IMR-90 (cell line): ENCODE measurements at regions not wholly inside any gene's neighbourhood (a gene's known extent, or its start where the extent isn't known, plus 50 kb on each side); places are given as distances from the start of the nearest gene placed in this dataset.

Experiments
- ATAC-seq: fragments of 200-7000 bp; cut with Tn5 transposase; 2 replicates; pipeline ENCODE4 v1.9.1; 2020; ENCODE audit warnings: low read depth, mild to moderate bottlenecking, moderate library complexity
- BruUV-seq: library from RNA; stranded (reverse); fragments of 400-500 nt; replicated peaks from 2 replicates; lab custom pipeline; 2021; lab: Mats Ljungman, UMichigan
- CTCF ChIA-PET: fragments of 300-600 bp; formaldehyde crosslinking; extraction: SDS; loops from one replicate; lab custom pipeline; 2021; ENCODE audit warnings: antibody characterized with exemption; lab: Yijun Ruan, JAX
- POLR2A ChIA-PET: fragments of 300-600 bp; sonication (Branson Sonifier 250); formaldehyde crosslinking; loops from one replicate; lab custom pipeline; 2022; ENCODE audit warnings: antibody characterized with exemption; ENCODE audit not compliant: unreplicated experiment; lab: Charles Lee
- DNase-seq: peaks from one replicate; pipeline ENCODE4 v3.0.0; 2013
- H2AFZ ChIP-seq: replicated peaks from 2 replicates; pipeline ENCODE3; 2013; ENCODE audit warnings: low read length, mild to moderate bottlenecking; ENCODE audit not compliant: poor library complexity
- H2AK5ac ChIP-seq: 2 replicates; pipeline ENCODE4 v1.6.1; 2013; ENCODE audit warnings: low read depth, low read length, inconsistent platforms
- H2AK9ac ChIP-seq: replicated peaks from 2 replicates; pipeline ENCODE3; 2013; ENCODE audit warnings: mild to moderate bottlenecking, low read depth, low read length, moderate library complexity; ENCODE audit not compliant: poor library complexity
- H2BK120ac ChIP-seq: 2 replicates; pipeline ENCODE4 v1.6.1; 2013; ENCODE audit warnings: low read depth, low read length, inconsistent platforms
- H2BK15ac ChIP-seq: 3 replicates; pipeline ENCODE4 v1.6.1; 2013; ENCODE audit warnings: low read depth, low read length, inconsistent platforms
- H2BK20ac ChIP-seq: 2 replicates; pipeline ENCODE4 v1.6.1; 2013; ENCODE audit warnings: low read depth, mild to moderate bottlenecking, inconsistent platforms, low read length, moderate library complexity
- H2BK5ac ChIP-seq: 2 replicates; pipeline ENCODE4 v1.6.1; 2013; ENCODE audit warnings: mild to moderate bottlenecking, low read depth, low read length, inconsistent platforms; ENCODE audit not compliant: poor library complexity, severe bottlenecking
- H3K14ac ChIP-seq: replicated peaks from 2 replicates; pipeline ENCODE4 v1.6.1; 2013; ENCODE audit warnings: low read depth, low read length, inconsistent platforms
- H3K18ac ChIP-seq: 2 replicates; pipeline ENCODE4 v1.6.1; 2013; ENCODE audit warnings: low read depth, low read length, control low read depth
- H3K23ac ChIP-seq: 2 replicates; pipeline ENCODE4 v1.6.1; 2013; ENCODE audit warnings: low read depth, low read length, inconsistent platforms
- H3K27ac ChIP-seq: 2 replicates; pipeline ENCODE4 v1.5.1; 2013; ENCODE audit warnings: mild to moderate bottlenecking, control low read depth, low read length; ENCODE audit not compliant: insufficient read depth
- H3K27me3 ChIP-seq: 2 replicates; pipeline ENCODE4 v1.6.1; 2013; ENCODE audit warnings: low read length; ENCODE audit not compliant: control insufficient read depth, insufficient read depth
- H3K36me3 ChIP-seq: 2 replicates; pipeline ENCODE4 v1.6.1; 2013; ENCODE audit warnings: low read length, mixed read lengths; ENCODE audit not compliant: control insufficient read depth, insufficient read depth
- H3K4ac ChIP-seq: 2 replicates; pipeline ENCODE4 v1.6.1; 2013; ENCODE audit warnings: low read depth, low read length, inconsistent platforms
- H3K4me1 ChIP-seq: 2 replicates; pipeline ENCODE4 v1.6.1; 2013; ENCODE audit warnings: low read length, mixed read lengths; ENCODE audit not compliant: control insufficient read depth, insufficient read depth
- H3K4me2 ChIP-seq: 2 replicates; pipeline ENCODE4 v1.6.1; 2013; ENCODE audit warnings: low read depth, mild to moderate bottlenecking, control low read depth, low read length, moderate library complexity
- H3K4me3 ChIP-seq: 2 replicates; pipeline ENCODE4 v1.5.1; 2013; ENCODE audit warnings: low read depth, mild to moderate bottlenecking, control low read depth, low read length, moderate library complexity; ENCODE audit not compliant: insufficient read depth
- H3K56ac ChIP-seq: 2 replicates; pipeline ENCODE4 v1.6.1; 2013; ENCODE audit warnings: low read length, inconsistent platforms; ENCODE audit not compliant: insufficient read depth; ENCODE audit errors: extremely low read depth
- H3K79me1 ChIP-seq, 2 experiments: 2 replicates each; pipeline ENCODE4 v1.6.1; 2013; ENCODE audit warnings: low read length in 2 of 2, inconsistent platforms in 1 of 2, low read depth in 1 of 2
- H3K9ac ChIP-seq: 2 replicates; pipeline ENCODE4 v1.6.1; 2013; ENCODE audit warnings: low read depth, low read length, control low read depth
- H3K9me1 ChIP-seq: 2 replicates; pipeline ENCODE4 v1.6.1; 2013; ENCODE audit warnings: low read length, inconsistent platforms; ENCODE audit not compliant: insufficient read depth
- H3K9me3 ChIP-seq: 2 replicates; pipeline ENCODE4 v1.6.1; 2013; ENCODE audit warnings: low read length; ENCODE audit not compliant: control insufficient read depth, insufficient read depth
- H4K20me1 ChIP-seq: 2 replicates; pipeline ENCODE4 v1.6.1; 2013; ENCODE audit warnings: low read length, inconsistent platforms; ENCODE audit not compliant: insufficient read depth
- H4K5ac ChIP-seq: 2 replicates; pipeline ENCODE4 v1.6.1; 2013; ENCODE audit warnings: mild to moderate bottlenecking, low read depth, low read length, control low read depth
- H4K8ac ChIP-seq, 2 experiments: 2 replicates each; pipeline ENCODE4 v1.6.1; 2013; ENCODE audit warnings: low read depth in 2 of 2, low read length in 2 of 2, control low read depth in 1 of 2, inconsistent platforms in 1 of 2
- H4K91ac ChIP-seq: 2 replicates; pipeline ENCODE4 v1.6.1; 2013; ENCODE audit warnings: low read depth, low read length, inconsistent platforms; ENCODE audit not compliant: insufficient read depth
- CTCF ChIP-seq: conservative IDR thresholded peaks from 2 replicates; pipeline ENCODE4 v1.5.1; 2012; ENCODE audit warnings: mild to moderate bottlenecking, low read depth, low read length, improper control_type of control experiment
- MAZ ChIP-seq: IDR thresholded peaks from 2 replicates; pipeline ENCODE4 v1.6.1; 2012; ENCODE audit warnings: low read depth, mild to moderate bottlenecking, low read length, improper control_type of control experiment, moderate library complexity, borderline replicate concordance
- NFE2L2 ChIP-seq: fragments of 150-350 bp; IDR thresholded peaks from 2 replicates; pipeline ENCODE4 v1.6.1; 2016; ENCODE audit warnings: low read depth, mild to moderate bottlenecking, low read length
- RFX5 ChIP-seq: IDR thresholded peaks from 2 replicates; pipeline ENCODE4 v1.8.0; 2012; ENCODE audit warnings: low read depth, mild to moderate bottlenecking, low read length, moderate library complexity
- WGBS, 2 experiments: methylation state at CpG; one replicate each; pipeline versions ENCODE4 v1.1.5 to v1.1.7; 2013; ENCODE audit warnings: missing lambda C conversion rate in 2 of 2; ENCODE audit not compliant: insufficient read length in 1 of 2; ENCODE audit errors: extremely low coverage in 2 of 2; 5-methylcytosine and 5-hydroxymethylcytosine counted together
- dilution Hi-C: fragments of 300-500 bp; cut with HindIII; formaldehyde crosslinking; loops from one replicate; pipeline ENCODE4 v1.14.3; 2018; ENCODE audit warnings: low sequenced_read_pairs; ENCODE audit not compliant: unreplicated experiment
- in situ Hi-C: fragments of 300-500 bp; cut with MboI; formaldehyde crosslinking; loops from 3 replicates; pipeline ENCODE4 v1.14.3; 2019; ENCODE audit warnings: low sequenced_read_pairs, inconsistent platforms, mixed read lengths
- intact Hi-C: fragments of 100-400 bp; cut with micrococcal nuclease; formaldehyde crosslinking; loops from 2 replicates; pipeline ENCODE4 v1.10.0; 2022

GRCh38 chr1:101170506-101171050 is 66.2 kb upstream of the S1PR1 start:
- in situ Hi-C loops (no loop called here), intact Hi-C loops (no loop called here), dilution Hi-C loops (no loop called here)
- H3K9ac ChIP-seq = no peak overlapping the region
- H2BK20ac ChIP-seq = no peak overlapping the region
- no peaks in the 10 kb centered on the region for H3K9me1 ChIP-seq
- no peak overlapping the region for H2BK120ac ChIP-seq
- no peak overlapping the region for H3K4me3 ChIP-seq
- POLR2A ChIA-PET = no interaction called here
- ATAC-seq = no peak
- H3K23ac ChIP-seq = no peak overlapping the region
- H3K56ac ChIP-seq = no peak overlapping the region
- H3K4ac ChIP-seq = no peak overlapping the region
- no peaks in the 10 kb centered on the region for H4K20me1 ChIP-seq
- no peak overlapping the region for H4K91ac ChIP-seq
- TF ChIP-seq CTCF = no peak
- TF ChIP-seq MAZ = no peak
- TF ChIP-seq RFX5 = no peak
- TF ChIP-seq NFE2L2 = no peak
- H2AK5ac ChIP-seq = no peak overlapping the region
- no CpG with 5 or more reads among the region's 4 CpGs for WGBS, 2 experiments
- no peaks in the 10 kb centered on the region for H3K9me3 ChIP-seq
- DNase-seq = no peak
- no peak overlapping the region for H4K5ac ChIP-seq
- H3K14ac ChIP-seq = no peak overlapping the region
- H2BK5ac ChIP-seq = no peak overlapping the region
- peaks cover 8% of the 10 kb centered on the region for H3K4me1 ChIP-seq
- H2BK15ac ChIP-seq = no peak overlapping the region
- BruUV-seq = no TSS peak
- H3K27ac ChIP-seq = no peak overlapping the region
- no peak overlapping the region for H2AK9ac ChIP-seq
- no peaks in the 10 kb centered on the region for H3K79me1 ChIP-seq
- no peaks in the 10 kb centered on the region for H3K27me3 ChIP-seq
- CTCF ChIA-PET = no interaction called here
- H2AFZ ChIP-seq = no peak overlapping the region
- no peak overlapping the region for H4K8ac ChIP-seq
- no peak overlapping the region for H3K4me2 ChIP-seq
- H3K36me3 ChIP-seq = no peaks in the 10 kb centered on the region
- no peak overlapping the region for H3K18ac ChIP-seq
